ENCODE measurements at regions not wholly inside any gene's neighbourhood (a gene's known extent, or its start where the extent isn't known, plus 50 kb on each side); places are given as distances from the start of the nearest gene placed in this dataset.
"Not testable (repeated sequence)": the region's sequence is repeated elsewhere in the genome, so short reads cannot be mapped to it uniquely, and the experiment has no call there.

DNA sequence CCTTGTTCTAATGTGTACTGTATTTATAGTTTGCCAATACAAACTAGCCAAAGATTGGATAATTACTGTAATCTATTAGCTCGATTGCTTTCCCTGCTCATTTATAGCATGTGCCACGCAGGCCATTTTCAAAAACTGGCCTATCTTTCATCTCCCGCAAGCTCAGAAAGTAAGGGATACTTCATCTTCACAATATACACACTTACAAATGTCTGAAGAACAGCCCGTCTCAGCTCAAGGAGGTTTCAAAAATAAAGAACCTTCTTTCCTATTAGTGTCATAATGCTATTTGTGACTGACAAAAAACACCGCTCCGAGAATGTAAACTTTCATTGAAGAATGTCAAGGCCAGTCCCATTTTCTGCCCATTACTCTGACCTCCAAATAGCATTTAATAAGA is 306.4 kb upstream of the ZNF507 start:
- DNase-seq (ENCODE audit: low read depth): no peak

DNA sequence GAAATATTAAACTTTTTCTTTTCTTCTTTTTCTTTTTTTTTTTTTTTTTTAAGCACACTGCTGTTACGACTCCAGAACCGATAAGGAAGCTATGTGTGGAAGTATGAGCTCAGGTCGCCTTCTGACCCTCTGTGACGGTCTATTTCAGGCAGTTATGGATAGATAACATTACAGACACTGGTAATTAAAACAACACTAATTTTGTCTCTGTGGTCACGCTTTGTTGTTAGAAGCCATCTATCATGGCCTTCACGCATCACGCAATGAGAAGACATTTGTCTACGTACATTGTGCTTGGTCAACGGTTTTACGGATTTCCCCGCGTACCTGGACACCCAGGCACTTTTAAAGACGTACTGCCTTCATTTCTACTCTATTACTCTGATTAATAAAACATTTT is 306.0 kb upstream of the ZNF507 start:
- DNase-seq (ENCODE audit: low read depth): no peak

DNA sequence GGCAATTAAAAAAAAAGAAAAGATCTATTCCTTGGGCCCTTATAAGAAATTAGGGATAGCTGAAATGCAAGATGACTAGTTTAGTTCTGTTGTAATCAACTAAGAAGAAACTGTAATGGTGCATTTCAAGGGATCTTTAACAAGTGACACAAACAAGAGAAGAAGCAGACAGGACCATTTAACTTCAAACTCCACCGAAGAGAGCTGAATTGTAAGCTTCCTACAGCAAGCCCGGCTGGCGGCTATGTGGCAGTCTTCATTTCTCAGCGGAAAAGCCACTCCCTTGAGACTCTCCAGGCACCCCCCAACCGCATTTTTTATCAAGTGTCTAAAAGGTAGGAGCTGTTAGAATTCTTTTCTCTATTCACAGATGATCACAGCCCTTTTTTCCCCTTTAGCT is 305.2 kb upstream of the ZNF507 start:
- no peak for DNase-seq (ENCODE audit: low read depth)

DNA sequence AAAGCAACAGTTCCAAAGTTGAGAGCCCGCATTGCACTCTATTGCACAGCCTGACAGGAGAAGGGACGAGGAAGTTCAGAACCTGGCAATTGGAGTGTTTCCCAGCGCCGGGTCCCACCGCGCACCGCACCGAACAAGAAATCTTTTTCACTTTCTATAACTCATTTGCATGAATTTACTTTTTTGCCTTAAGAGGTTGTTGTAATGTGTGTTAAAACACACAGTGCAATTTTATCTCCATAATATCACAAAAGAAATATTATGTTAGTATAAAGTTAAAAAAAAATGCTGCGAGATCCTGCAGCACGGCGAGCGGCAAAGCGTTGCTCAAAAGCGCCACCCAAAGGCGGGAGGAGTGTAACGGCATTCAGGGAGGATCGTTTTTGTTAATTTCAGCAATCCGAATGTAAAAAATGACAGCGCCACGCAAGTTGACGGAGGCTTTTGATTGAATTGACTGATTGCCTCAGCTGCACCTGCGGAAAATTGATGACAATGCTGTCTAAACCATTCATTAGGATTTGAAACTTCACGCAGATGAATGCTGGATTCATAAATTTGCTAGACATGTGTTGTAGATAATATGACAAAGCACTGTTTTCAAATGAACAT is 303.6 kb upstream of the ZNF507 start:
- peak; percentile 7 for DNase-seq (ENCODE audit: low read depth)

DNA sequence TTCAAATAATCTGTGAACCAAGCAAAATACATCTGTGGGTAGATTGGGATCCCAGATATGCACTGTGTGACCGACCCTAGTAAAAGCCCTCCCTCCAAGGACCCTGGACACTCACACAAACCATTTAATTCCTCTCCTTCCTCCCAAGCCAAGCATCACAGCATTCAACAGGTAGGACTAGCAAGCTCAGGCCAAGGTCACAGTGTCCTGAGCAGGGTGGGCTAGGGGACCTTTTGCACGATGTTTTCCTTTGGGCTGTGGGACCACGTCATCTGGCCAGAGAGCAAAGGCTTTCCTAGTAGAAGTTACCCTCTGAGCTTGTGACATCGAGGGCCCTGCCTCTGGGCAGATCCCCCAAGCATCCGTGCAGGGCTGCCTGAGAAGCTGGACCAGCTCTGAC is 297.6 kb upstream of the ZNF507 start:
- DNase-seq (ENCODE audit: low read depth): no peak

DNA sequence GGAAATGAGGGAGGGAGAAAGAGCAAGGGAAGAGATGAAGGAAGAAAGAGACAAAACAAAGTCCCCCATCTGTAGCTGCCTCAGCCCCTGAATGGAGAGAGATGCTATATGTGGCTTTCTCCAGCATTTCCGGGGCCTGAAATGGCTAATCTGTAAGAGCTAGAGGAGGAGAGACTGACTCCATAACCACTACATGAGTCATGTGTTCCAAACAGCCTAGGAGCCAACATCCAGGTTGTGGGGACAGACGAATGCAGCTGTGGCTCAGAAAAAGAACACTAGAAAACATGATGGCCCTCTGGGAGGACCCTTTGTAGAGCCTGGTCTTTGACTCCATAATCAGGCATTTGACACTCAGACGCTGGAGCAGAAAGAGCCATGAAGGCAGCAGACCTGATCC is 292.0 kb upstream of the ZNF507 start:
- DNase-seq (ENCODE audit: low read depth): no peak

DNA sequence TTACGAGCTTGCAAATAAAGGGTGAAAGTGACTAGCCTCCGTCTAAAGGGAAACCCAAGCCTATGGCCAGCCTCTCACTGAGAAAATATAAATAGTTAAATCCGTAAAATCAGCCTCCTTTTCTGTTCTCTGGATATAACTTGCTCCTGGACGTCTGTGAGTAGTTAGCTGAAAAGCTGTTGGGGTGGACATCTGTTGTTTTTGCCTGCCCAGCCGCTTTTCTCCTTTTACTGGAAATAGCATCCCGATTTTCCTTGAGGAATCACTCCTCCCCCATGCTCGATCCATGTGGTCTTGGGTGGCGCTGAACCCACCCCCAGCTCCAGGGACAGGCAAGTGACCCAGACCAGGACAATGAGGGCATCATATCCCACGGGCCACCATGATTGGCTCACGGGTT is 291.5 kb upstream of the ZNF507 start:
- DNase-seq (ENCODE audit: low read depth): no peak

DNA sequence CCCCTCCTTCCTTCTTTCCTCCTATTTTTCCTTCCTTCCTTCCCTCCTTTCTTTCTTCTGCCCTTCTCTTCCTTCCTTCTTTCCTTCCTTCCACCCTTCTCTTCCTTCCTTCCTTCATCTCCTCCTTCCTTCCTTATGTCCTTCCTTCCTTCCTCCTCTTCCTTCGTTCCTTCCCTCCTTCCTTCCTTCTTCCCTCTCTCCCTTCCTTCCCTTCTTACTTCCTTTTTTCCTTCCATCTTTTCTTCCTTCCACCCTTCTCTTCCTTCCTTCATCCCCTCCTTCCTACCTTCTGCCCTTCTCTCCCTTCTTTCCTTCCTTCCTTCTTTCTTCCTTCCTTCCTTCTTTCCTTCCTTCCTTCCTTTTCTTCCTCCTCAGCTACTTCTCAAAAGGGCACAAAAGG is 287.3 kb upstream of the ZNF507 start:
- no peak for DNase-seq (ENCODE audit: low read depth)

DNA sequence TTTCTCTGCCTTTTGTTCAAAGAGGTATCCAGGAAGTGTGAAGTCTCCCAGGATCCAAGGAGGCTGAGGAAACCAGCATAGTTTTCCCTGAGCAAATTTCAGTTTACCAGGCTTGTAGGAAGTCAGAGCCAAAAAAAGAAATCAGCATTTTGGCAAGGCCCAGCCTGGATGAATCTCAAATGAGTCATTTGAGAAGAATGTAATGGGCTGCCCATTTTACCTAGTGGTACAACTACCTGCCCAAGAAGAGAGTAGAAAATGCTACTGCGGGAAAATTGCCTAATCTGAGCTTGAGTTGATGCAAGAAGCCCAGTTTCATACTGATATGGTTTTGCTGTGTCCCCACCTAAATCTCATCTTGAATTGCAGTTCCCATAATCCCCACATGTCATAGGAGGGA is 284.1 kb upstream of the ZNF507 start:
- no peak for DNase-seq (ENCODE audit: low read depth)

DNA sequence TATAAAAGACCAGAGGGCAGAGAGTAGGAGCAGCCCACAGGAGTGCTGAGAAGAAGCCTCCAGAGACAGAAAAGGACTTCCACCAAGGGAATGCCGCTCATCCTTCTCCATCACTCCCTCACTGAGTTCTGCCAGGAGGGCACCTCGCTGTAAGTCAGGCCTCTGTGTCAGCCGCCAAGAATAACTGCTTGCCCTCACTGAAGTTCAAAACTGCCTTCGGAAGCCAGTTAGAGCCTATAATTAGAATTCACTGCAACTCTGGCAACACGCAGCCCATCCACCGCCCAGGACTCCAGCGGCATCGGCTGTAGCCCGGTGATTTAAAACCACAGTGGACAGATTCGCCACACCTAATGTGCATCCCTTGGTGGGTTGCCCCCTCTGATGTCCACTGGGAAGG is 281.8 kb upstream of the ZNF507 start:
- no peak for DNase-seq (ENCODE audit: low read depth)

DNA sequence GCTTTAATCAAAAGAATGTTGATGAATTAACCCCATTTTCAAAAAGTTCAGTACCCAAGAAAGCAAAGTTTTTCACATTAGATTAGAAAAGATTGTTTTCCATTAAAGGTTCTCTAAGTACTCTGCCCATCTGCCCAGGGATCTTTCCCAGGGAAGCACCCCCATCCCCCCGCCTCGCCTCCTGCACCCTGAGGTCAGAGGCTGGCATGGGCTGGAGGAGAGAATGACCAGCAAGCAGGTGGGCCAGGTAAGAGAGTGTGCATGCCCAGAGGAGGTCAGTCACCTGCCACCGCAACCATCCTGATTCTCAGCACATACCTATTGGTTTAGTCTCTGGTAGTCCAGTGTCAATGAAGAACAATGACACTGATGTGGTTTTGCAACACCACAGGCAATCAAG is 279.4 kb upstream of the ZNF507 start:
- no peak for DNase-seq (ENCODE audit: low read depth)

DNA sequence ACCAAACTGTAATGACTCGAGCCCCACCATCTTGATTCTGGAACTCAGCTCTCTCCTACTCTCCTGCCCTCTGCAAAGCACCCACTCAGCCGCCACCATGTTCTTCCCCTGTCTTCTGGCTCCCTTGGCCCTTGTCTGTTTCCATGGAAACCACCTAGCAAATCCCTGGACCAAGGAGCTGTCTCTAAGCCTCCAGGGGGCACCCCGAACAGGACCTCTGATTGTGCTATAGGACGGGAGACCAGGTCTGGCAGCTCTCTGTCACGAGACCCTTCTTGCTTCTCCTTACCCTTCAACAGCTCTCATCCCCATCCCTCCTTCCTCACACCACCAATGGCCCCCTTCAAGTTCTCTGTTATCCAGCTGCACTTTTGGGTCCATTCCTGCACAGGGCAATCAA is 277.7 kb upstream of the ZNF507 start:
- no peak for DNase-seq (ENCODE audit: low read depth)

DNA sequence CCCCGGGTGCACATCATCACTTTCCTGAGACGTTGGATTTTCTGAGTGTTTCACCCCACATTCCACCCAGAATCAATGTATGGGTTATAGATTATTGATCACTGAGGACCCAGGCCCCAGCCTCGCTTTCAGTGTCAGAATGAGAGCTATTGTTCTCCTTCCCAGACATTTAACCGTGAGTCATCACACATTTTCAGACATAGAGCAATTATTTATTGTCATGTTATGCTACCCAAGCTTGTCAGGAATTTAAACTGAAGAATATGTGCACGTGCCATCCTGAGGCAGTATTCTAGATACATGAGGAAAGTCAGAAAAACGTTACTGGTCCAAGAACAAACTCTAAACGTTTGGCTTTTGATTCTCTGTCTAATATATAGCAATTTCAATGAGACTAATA is 276.6 kb upstream of the ZNF507 start:
- DNase-seq (ENCODE audit: low read depth): no peak

DNA sequence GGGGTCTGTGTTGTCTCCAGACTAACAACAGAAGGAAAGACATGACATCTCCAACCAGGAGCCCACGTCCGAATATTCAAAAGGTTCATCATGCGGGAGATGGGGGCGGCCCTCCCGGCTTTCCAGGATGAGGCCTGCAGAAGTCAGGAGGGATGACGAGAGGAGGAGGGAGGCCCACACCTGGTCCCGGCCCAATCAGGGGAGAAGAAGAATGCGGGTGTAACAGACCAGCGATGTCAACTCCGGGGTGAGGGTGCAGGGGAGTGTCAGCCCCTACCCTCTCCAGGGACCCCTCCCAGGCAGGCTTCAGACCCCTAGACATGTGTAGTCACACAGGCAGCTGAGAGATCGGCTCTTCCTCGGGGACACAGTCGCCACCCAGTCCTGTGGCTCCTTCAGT is 275.3 kb upstream of the ZNF507 start:
- no peak for DNase-seq (ENCODE audit: low read depth)

DNA sequence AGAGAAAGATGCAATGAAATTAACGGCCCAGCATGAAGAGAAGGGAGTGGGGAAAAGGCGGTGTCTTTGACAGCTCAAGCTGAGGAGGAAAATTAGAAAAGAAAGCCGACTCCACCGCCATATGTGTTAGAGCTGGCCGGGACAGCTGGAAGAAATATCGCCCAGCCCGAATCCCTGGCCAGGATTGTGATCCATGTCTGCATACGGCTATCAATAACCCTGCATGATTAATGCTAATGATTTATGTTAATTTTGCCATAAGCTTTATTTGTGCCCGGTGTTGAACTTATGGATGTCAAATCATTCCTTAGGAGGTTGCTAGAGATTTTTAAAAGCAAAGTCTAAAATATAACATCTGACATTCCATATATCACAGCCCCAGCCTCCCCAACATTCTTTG is 263.4 kb upstream of the ZNF507 start:
- DNase-seq (ENCODE audit: low read depth): no peak

DNA sequence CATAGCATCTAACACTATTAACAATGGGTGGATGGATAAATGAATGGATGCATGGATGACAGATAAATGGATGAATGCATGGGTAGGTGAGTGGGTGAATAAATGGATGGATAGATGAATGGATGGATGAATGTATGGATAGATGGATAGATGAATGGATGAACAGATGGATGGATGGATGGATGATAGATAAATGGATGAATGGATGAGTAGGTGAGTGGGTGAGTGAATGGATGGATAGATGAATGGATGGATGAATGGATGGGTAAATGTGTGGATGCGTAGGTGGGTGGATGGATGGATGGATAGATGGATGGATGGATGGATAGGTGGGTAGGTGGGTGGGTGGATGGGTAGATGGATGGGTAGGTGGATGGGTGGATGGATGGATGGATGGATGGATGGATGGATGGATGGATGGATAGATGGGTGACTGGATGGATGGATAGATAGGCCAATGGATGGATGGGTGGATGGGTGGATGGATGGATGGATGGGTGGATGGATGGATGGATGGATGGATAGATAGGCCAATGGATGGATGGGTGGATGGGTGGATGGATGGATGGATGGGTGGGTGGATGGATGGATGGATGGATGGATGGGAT is 260.6 kb upstream of the ZNF507 start:
- not testable (repeated sequence) for DNase-seq (ENCODE audit: low read depth)

DNA sequence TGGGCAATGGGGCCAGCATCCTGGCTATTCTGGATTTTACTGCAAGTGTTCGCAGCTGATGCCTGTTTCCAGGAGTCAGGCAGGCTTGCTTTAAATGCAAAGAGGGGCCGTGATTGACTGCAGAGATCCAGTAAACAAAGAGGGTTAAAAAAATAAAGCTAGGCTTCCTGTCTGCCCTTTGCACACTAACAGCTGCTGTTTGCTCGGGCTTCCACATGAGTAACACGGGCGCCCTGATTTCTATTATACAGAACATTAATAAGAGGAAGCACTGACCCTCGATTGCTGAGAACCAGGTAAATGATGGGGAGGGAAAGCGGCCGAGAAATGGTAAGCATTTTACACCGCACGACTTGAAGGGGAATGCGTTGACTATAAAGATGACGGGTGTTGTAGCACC is 254.2 kb upstream of the ZNF507 start:
- DNase-seq (ENCODE audit: low read depth): no peak

DNA sequence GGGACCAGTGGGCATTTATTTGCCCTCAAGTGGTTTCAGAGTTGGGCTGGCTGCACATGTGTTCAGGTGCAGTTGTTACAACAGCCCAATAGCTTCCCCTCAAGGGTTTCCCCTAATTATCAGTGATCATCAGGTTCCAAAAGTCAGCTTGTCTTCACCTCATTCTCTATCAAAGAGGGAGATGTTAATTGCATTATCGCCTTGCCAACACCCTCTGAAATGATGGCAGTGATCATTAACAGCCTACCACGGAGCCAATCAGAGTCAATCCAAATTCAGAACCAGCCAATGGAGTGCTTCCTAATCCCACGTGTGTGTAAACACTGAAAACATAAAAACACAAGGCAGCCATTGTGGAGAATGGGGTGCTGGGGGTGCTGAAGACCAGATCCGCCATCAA is 248.4 kb upstream of the ZNF507 start:
- DNase-seq (ENCODE audit: low read depth): no peak

DNA sequence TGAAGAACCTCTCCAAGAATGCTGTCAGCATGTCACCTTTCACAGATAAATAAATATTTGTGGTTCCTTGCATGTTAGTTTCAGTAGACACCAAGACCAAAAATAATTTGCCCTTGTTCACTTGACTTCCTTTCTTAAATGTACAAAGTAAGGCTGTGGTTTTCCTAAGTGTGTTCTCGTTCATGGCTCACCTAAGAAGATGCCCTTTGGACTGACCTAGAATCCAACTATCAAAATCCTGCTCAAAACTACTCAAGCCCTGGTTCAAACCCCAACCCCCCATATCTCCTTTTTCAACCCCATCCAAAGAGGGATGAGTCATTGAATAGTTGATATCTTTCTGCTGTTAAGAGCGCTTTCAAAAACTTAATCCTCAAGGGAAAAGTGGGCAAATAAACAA is 247.8 kb upstream of the ZNF507 start:
- no peak for DNase-seq (ENCODE audit: low read depth)

DNA sequence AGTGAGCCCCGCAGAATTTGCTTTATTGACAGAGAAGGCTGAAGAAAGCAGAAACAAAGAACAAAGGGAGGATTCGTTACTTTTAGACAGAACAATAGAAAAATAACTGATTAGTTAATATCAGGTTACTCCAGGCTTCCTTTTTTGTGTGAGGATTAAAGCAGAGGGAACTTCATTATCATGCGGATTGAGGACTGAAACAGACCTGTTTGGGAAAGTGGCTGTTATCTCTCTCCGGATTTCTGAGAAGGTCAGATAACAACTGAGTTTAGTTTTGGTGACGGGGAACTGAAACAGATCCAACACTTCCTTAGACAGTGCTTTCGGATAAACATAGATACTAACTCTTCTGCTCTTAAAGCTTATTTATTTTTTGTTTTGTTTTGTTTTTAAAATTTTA is 246.4 kb upstream of the ZNF507 start:
- no peak for DNase-seq (ENCODE audit: low read depth)

DNA sequence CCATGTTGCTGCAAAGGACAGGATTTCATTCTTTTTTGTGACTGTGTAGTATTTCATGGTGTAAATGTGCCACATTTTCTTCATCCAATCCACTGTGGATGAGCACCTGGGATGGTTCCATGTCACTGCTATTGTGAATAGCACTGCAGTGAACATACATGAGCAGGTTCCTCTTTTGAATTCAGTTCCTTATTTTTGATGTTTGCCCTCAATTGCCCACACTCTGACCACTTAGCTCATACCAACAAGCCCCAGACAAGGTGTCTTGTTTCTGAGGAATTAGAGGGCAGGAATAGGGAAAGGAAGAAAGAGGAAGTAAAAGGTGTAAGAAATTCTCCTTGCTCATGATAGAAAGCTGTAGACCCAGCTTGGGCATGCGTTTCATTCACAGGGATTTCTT is 244.2 kb upstream of the ZNF507 start:
- no peak for DNase-seq (ENCODE audit: low read depth)

DNA sequence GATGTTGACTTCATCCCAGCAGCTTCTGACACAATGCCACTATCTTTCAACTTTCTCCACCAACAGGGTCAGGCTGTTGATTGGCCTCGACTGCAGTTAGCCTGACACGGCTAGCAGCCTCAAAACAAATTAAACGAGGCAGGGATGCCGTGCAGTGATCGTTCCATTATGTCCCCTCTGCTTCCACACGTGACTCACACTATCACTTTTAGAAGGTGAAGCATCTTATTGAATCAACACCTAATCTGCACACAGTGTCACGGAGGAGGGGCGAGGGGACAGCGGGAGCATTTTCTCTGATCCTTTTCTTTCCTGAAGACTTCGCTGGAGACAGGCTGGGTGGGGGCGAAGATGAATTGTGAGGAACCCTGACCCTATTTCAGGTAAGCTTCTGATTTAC is 241.9 kb upstream of the ZNF507 start:
- DNase-seq (ENCODE audit: low read depth): no peak

DNA sequence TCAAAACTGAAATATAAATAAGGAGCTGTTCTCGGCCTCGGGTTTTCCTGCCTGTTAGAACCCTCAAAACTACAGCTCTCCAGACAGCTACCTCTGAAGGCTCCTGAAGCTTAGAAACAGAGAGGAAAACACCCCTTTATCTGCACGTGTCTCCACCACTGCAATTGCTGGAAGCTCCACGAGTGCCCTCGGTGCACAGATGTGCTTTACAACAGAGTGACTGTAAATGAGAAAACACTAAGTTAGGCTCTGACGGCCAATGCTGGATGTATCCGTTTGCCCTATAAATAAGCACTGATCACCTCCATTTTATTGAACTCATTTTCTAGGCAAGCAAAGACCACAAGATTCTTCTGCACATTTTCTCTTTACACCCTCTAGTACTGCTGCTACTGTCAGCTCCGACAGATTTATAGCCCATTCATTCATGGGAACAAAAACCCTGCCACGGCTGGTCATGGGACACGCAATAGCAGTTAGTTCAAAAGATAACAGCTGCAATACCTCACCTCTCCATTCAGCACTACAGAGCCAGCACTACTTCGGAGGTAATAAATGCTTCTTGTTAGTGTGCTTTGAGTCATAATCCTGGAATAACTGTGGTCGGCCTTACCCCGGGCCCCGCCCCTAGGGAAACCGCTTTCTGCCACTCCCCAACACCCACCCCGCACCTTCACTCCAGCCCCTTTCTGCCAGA is 241.1 kb upstream of the ZNF507 start:
- no peak for DNase-seq (ENCODE audit: low read depth)

DNA sequence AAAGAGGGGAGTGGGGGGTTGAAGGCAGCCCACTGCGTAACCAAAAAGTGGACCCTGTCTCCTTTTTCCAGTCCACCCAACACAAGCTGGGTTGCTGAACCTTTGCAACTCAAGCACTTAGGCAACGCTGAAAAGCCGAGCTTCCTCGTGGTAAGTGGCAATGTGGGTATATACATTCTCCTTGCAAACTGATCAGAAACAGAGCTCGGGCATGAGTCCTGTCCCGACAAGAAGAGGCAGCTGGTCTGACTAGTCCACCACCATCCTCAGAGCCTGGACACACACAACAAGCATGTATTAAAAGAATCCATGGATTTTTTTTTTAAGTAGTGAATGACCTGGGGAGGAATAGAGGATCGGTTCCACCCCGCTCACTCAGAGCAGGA is 240.6 kb upstream of the ZNF507 start:
- no peak for DNase-seq (ENCODE audit: low read depth)

Measured in ELR (cell line).